GM12878 (cell line): ENCODE measurements at regions not wholly inside any gene's neighbourhood (a gene's known extent, or its start where the extent isn't known, plus 50 kb on each side); places are given as distances from the start of the nearest gene placed in this dataset.

Experiments used
- CTCF ChIP-seq, 3 experiments: IDR thresholded peaks in 2 of 3; conservative IDR thresholded peaks in 1 of 3; 2 replicates each; pipeline ENCODE4 v1.5.1; 2011; ENCODE audit warnings: low read depth in 3 of 3, low read length in 3 of 3, mild to moderate bottlenecking in 3 of 3, control low read depth in 2 of 3, moderate library complexity in 2 of 3, inconsistent platforms in 1 of 3, mixed read lengths in 1 of 3; ENCODE audit not compliant: control insufficient read depth in 2 of 3, insufficient read depth in 1 of 3; ENCODE audit errors: extremely low read depth in 1 of 3
- EP300 ChIP-seq, 2 experiments: fragments of 150-350 bp in 1 of 2; IDR thresholded peaks; 2 replicates each; pipeline ENCODE4 v1.6.1; 2011 to 2012; ENCODE audit warnings: low read depth in 2 of 2, low read length in 2 of 2, borderline replicate concordance in 1 of 2, improper control_type of control experiment in 1 of 2, inconsistent platforms in 1 of 2; ENCODE audit not compliant: control insufficient read depth in 1 of 2
- HDAC6 ChIP-seq: fragments of 200-600 bp; sonication (generic); IDR thresholded peaks from one replicate; pipeline ENCODE4 v1.8.0; 2017; ENCODE audit warnings: antibody characterized with exemption; ENCODE audit not compliant: unreplicated experiment
- POLR2A ChIP-seq: IDR thresholded peaks from 2 replicates; pipeline ENCODE4 v1.6.1; 2011; ENCODE audit warnings: low read depth, mild to moderate bottlenecking, low read length

- TF ChIP-seq CTCF (IDR thresholded peaks at IDR 0.05 in 2 of 3, conservative IDR thresholded peaks at IDR 0.05 in 1 of 3; ENCODE audit: control insufficient read depth in 2 of 3, extremely low read depth in 1 of 3, insufficient read depth in 1 of 3, low read depth in 3 of 3, low read length in 3 of 3) (no peak), HDAC6 (no peak), POLR2A (no peak), EP300 (IDR thresholded peaks at IDR 0.05; ENCODE audit: borderline replicate concordance in 1 of 2, control insufficient read depth in 1 of 2, low read depth in 2 of 2, low read length in 2 of 2) (no peak)
Measured at GRCh38 chr3:170765419-170766078, 104.4 kb downstream of the RPL22L1 start.
